Neuronal stem cell (in vitro differentiated cells): ENCODE measurements at regions not wholly inside any gene's neighbourhood (a gene's known extent, or its start where the extent isn't known, plus 50 kb on each side); places are given as distances from the start of the nearest gene placed in this dataset. TPM values are rescaled to one million over a fixed set of nuclear protein-coding genes. Genes with fewer than 3 reads are reported as not detected.
A peak's percentile ranks its signal among the peaks of the same experiment; 100 is the strongest.

ENCODE experiments used
- DNase-seq: peaks from one replicate; pipeline ENCODE4 v3.0.0-alpha.2; 2013; ENCODE audit warnings: low spot score
- H2AFZ ChIP-seq: one replicate; pipeline ENCODE4 v1.6.1; 2013; ENCODE audit warnings: mild to moderate bottlenecking, low read length, inconsistent platforms
- H2AK5ac ChIP-seq: 2 replicates; pipeline ENCODE4 v1.6.1; 2013; ENCODE audit warnings: low read depth, mild to moderate bottlenecking, inconsistent platforms, low read length, moderate library complexity, mixed read lengths
- H2BK120ac ChIP-seq: 2 replicates; pipeline ENCODE4 v1.6.1; 2013; ENCODE audit warnings: low read depth, mild to moderate bottlenecking, inconsistent platforms, low read length, moderate library complexity, mixed read lengths
- H2BK12ac ChIP-seq: one replicate; pipeline ENCODE4 v1.6.1; 2013; ENCODE audit warnings: low read length, inconsistent platforms
- H2BK15ac ChIP-seq: 2 replicates; pipeline ENCODE4 v1.6.1; 2013; ENCODE audit warnings: mild to moderate bottlenecking, low read length, inconsistent platforms, mixed read lengths
- H2BK5ac ChIP-seq: one replicate; pipeline ENCODE4 v1.6.1; 2013; ENCODE audit warnings: inconsistent platforms, mild to moderate bottlenecking, low read length, moderate library complexity
- H3K14ac ChIP-seq: one replicate; pipeline ENCODE4 v1.6.1; 2013; ENCODE audit warnings: low read length, inconsistent platforms
- H3K18ac ChIP-seq: 2 replicates; pipeline ENCODE4 v1.6.1; 2013; ENCODE audit warnings: low read length, inconsistent platforms
- H3K23ac ChIP-seq: 2 replicates; pipeline ENCODE4 v1.6.1; 2013; ENCODE audit warnings: low read depth, mild to moderate bottlenecking, mixed read lengths, low read length, inconsistent platforms; ENCODE audit not compliant: poor library complexity
- H3K27ac ChIP-seq: replicated peaks from 3 replicates; pipeline ENCODE4 v1.5.1; 2013; ENCODE audit warnings: low read length, inconsistent platforms
- H3K27me3 ChIP-seq, 3 experiments: 2 replicates each; pipeline ENCODE4 v1.6.1; 2013; ENCODE audit warnings: low read length in 3 of 3, mild to moderate bottlenecking in 2 of 3, inconsistent platforms in 1 of 3, low read depth in 1 of 3, mixed read lengths in 1 of 3, moderate library complexity in 1 of 3; ENCODE audit not compliant: control insufficient read depth in 3 of 3, insufficient read depth in 3 of 3
- H3K36me3 ChIP-seq, 2 donors: replicated peaks in 1 of 2; 2 replicates each; pipeline ENCODE4 v1.6.1; 2013; ENCODE audit warnings: low read length in 2 of 2; ENCODE audit not compliant: control insufficient read depth in 2 of 2, insufficient read depth in 2 of 2
- H3K4ac ChIP-seq: 2 replicates; pipeline ENCODE4 v1.6.1; 2013; ENCODE audit warnings: inconsistent platforms, mild to moderate bottlenecking, low read length, moderate library complexity
- H3K4me1 ChIP-seq, 2 donors: 1 replicate in 1 of 2; 2 replicates in 1 of 2; pipeline ENCODE4 v1.6.1; 2013; ENCODE audit warnings: low read length in 2 of 2, low read depth in 1 of 2; ENCODE audit not compliant: control insufficient read depth in 2 of 2, insufficient read depth in 1 of 2
- H3K4me2 ChIP-seq: one replicate; pipeline ENCODE4 v1.6.1; 2013; ENCODE audit warnings: mild to moderate bottlenecking, low read length, inconsistent platforms; ENCODE audit not compliant: insufficient read depth, poor library complexity, severe bottlenecking
- H3K4me3 ChIP-seq, 2 donors: 2 replicates each; pipeline ENCODE4 v1.5.1; 2013; ENCODE audit warnings: low read length in 2 of 2, mild to moderate bottlenecking in 2 of 2, inconsistent platforms in 1 of 2, moderate library complexity in 1 of 2
- H3K79me1 ChIP-seq: one replicate; pipeline ENCODE4 v1.6.1; 2013; ENCODE audit warnings: low read depth, mild to moderate bottlenecking, inconsistent platforms, low read length, moderate library complexity
- H3K9ac ChIP-seq: one replicate; pipeline ENCODE4 v1.6.1; 2013; ENCODE audit warnings: mild to moderate bottlenecking, low read depth, low read length, inconsistent platforms; ENCODE audit not compliant: poor library complexity
- H3K9me3 ChIP-seq, 2 donors: replicated peaks in 1 of 2; 2 replicates each; pipeline versions ENCODE3 to v1.6.1; 2013; ENCODE audit warnings: low read length in 2 of 2, mild to moderate bottlenecking in 2 of 2, inconsistent platforms in 1 of 2, low read depth in 1 of 2, mixed read lengths in 1 of 2, moderate library complexity in 1 of 2; ENCODE audit not compliant: control insufficient read depth in 2 of 2, insufficient read depth in 1 of 2
- H4K8ac ChIP-seq: one replicate; pipeline ENCODE4 v1.6.1; 2013; ENCODE audit warnings: low read depth, mild to moderate bottlenecking, inconsistent platforms, low read length, moderate library complexity
- H4K91ac ChIP-seq: one replicate; pipeline ENCODE4 v1.6.1; 2013; ENCODE audit warnings: low read length, low read depth, mild to moderate bottlenecking, inconsistent platforms; ENCODE audit not compliant: poor library complexity
- WGBS, 2 donors: extraction: QIAGEN DNeasy Blood & Tissue Kit; methylation state at CpG; one replicate each; pipeline ENCODE4 v1.1.7; 2013; ENCODE audit warnings: missing lambda C conversion rate in 2 of 2, mixed read lengths in 1 of 2; ENCODE audit not compliant: insufficient read length in 2 of 2, insufficient replicate concordance in 1 of 2; ENCODE audit errors: extremely low coverage in 2 of 2; 5-methylcytosine and 5-hydroxymethylcytosine counted together
- small RNA-seq: library from polyadenylated mRNA; stranded (forward); fragments of <200 nt; extraction: miRNeasy Mini kit (QIAGEN cat#:217004); gene quantifications from one replicate; pipeline ENCODE3, GENCODE V24; 2013; ENCODE audit not compliant: insufficient read depth

DNA sequence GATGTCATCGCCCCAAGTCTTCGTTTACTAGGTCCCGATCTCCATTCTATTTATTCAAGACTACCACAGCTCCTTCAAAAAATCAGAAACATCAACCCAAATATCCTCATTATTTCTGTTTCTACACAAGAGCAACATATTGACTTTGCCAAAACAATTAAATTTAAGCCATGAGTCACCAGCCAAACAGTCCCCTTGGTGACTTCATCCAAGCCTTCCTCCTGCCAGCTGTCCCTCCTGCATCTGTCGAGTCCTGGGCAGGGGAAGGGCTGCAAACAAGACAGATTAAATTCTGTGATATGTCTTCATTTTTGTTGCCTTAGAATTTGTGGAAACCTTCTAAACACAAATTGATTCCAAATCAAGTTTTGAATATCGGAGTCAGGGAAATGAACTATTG is 110.3 kb downstream of the SP3 start:
- no peak overlapping the region for H2AK5ac ChIP-seq
- H3K36me3 ChIP-seq = no peaks in the 10 kb centered on the region
- H3K79me1 ChIP-seq = no peaks in the 10 kb centered on the region
- H3K4me2 ChIP-seq = no peak overlapping the region
- no peaks in the 10 kb centered on the region for H3K4me1 ChIP-seq
- H4K8ac ChIP-seq = no peak overlapping the region
- no peak overlapping the region for H3K23ac ChIP-seq
- no peak overlapping the region for H2AFZ ChIP-seq
- no peak overlapping the region for H3K14ac ChIP-seq
- no peak overlapping the region for H2BK15ac ChIP-seq
- H3K4ac ChIP-seq = no peak overlapping the region
- no peak overlapping the region for H3K27ac ChIP-seq
- H3K27me3 ChIP-seq = no peaks in the 10 kb centered on the region
- no peak overlapping the region for H3K9ac ChIP-seq
- no peak overlapping the region for H2BK120ac ChIP-seq
- no peak overlapping the region for H3K4me3 ChIP-seq
- WGBS, 2 donors = no CpG with 5 or more reads among the region's 5 CpGs
- H3K18ac ChIP-seq = no peak overlapping the region
- DNase-seq = no peak
- no peak overlapping the region for H2BK12ac ChIP-seq
- H2BK5ac ChIP-seq = no peak overlapping the region
- H4K91ac ChIP-seq = no peak overlapping the region
- no peaks in the 10 kb centered on the region for H3K9me3 ChIP-seq

DNA sequence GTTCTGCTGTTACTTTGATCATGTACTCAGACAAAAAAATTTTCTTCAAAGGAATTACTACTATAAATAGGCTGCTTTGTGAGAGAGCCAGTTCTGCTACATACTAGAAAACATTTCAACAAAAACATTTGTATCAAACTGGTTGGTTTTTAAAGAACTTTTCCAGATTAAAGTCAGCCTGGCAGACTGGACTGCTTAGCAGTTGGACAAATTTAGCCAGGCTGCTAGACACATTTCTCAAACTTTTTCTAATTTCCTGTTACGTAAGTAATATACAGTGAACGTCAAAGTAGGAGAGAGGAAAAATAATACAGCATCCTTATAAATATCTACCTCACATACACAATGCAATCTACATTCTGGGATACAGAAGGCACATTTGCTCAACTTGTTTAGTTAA is 109.5 kb downstream of the SP3 start:
- no peak overlapping the region for H4K8ac ChIP-seq
- H3K14ac ChIP-seq = no peak overlapping the region
- no peak overlapping the region for H3K9ac ChIP-seq
- peak overlapping the region; percentile 47 for H2AFZ ChIP-seq
- H2AK5ac ChIP-seq = no peak overlapping the region
- WGBS, 2 donors = no CpG with 5 or more reads among the region's 2 CpGs
- no peak overlapping the region for H3K27ac ChIP-seq
- H3K4ac ChIP-seq = no peak overlapping the region
- H3K79me1 ChIP-seq = no peaks in the 10 kb centered on the region
- H3K4me1 ChIP-seq = no peaks in the 10 kb centered on the region
- no peak for DNase-seq
- H3K9me3 ChIP-seq = no peaks in the 10 kb centered on the region
- no peak overlapping the region for H3K4me2 ChIP-seq
- no peak overlapping the region for H3K4me3 ChIP-seq
- no peak overlapping the region for H3K18ac ChIP-seq
- no peak overlapping the region for H4K91ac ChIP-seq
- no peak overlapping the region for H2BK120ac ChIP-seq
- H2BK5ac ChIP-seq = no peak overlapping the region
- H2BK15ac ChIP-seq = no peak overlapping the region
- H3K27me3 ChIP-seq = no peaks in the 10 kb centered on the region
- no peak overlapping the region for H2BK12ac ChIP-seq
- no peak overlapping the region for H3K23ac ChIP-seq
- no peaks in the 10 kb centered on the region for H3K36me3 ChIP-seq

Small RNA genes lying in the stretch of these regions (small RNA-seq; reads per million reads assigned to genes)
- not detected for gene AC013410.2
